ENCODE measurements at regions not wholly inside any gene's neighbourhood (a gene's known extent, or its start where the extent isn't known, plus 50 kb on each side); places are given as distances from the start of the nearest gene placed in this dataset.

GRCh38 chr2:147440734-147441133, 404.1 kb upstream of the ACVR2A start:
- no peak for TF ChIP-seq POLR2AphosphoS5 (IDR thresholded peaks at IDR 0.05)
- no peak for TF ChIP-seq POLR2A (IDR thresholded peaks at IDR 0.05)
